Germinal center (tissue), 1 donor: ENCODE measurements at regions not wholly inside any gene's neighbourhood (a gene's known extent, or its start where the extent isn't known, plus 50 kb on each side); places are given as distances from the start of the nearest gene placed in this dataset.

Source experiments
- DNase-seq: peaks from one replicate; pipeline ENCODE4 v3.0.0; 2012; ENCODE audit warnings: mixed read lengths, low spot score

- DNase-seq = no peak
Observed at GRCh38 chr12:87784350-87784749, 244.9 kb downstream of the C12orf50 start.

GRCh38 chr12:87783467-87783866 lies 245.7 kb downstream of the C12orf50 start:
- no peak for DNase-seq

- no peak for DNase-seq
Observed at GRCh38 chr12:87782838-87783237, 246.4 kb downstream of the C12orf50 start.

DNA sequence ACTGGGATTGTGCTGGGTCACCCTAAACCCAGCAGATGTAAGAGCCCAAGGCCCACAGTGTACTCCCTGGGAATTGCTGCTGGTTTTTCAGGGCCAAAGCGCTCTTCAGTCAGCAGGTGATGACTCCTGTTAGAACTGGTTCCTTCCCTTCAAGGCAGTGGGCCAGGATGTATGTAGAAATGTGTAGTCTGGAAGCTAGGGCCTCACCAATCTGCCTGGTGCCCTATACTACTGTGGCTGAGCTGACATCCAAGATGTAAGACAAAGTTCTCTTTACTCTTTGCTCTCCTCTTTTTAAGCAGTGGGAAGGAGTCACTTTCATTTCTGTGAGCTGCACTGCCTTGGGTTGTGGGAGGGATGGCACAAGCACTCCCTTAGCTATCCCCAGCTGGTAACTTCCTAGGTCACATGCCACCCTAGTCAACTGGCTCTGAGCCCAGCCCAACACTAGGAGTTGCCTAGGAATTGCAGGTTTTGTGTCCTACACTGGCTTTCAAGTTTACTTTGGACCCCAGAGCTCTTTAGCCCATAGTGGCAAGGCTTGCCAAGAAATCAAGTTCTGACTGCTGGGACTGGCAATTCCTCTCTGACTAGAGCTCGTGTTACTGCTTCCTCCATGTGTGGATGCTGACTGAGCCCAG lies 249.2 kb downstream of the C12orf50 start:
- DNase-seq = no peak

DNA sequence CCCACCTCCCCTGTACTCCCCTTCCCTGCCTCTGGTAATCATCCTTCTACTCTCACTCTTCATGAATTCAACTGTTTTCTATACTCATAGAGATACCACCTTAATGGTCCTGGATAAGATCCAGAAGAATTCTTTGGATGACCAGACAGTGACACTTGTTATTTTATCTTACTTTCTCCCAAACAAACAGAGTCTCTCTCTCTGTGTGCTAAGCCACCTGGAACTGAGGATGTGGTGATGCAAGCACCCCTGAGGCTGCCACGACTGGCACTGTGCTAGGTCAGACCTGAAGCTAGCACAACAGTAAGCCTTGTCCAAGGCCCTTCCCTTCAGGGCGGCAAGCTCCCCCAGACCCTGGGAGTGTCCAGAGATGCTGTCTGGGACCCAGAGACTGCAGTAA lies 250.2 kb downstream of the C12orf50 start:
- no peak for DNase-seq

- DNase-seq = no peak
Observed at GRCh38 chr12:87778065-87778464, 251.1 kb downstream of the C12orf50 start.

GRCh38 chr12:87775784-87776183 lies 253.4 kb downstream of the C12orf50 start:
- DNase-seq = no peak

- no peak for DNase-seq
Observed at GRCh38 chr12:87775051-87775450, 254.2 kb downstream of the C12orf50 start.

- DNase-seq = no peak
Observed at GRCh38 chr12:87772401-87772800, 256.8 kb downstream of the C12orf50 start.

GRCh38 chr12:87768501-87769287 lies 260.5 kb downstream of the C12orf50 start:
- DNase-seq = no peak

DNA sequence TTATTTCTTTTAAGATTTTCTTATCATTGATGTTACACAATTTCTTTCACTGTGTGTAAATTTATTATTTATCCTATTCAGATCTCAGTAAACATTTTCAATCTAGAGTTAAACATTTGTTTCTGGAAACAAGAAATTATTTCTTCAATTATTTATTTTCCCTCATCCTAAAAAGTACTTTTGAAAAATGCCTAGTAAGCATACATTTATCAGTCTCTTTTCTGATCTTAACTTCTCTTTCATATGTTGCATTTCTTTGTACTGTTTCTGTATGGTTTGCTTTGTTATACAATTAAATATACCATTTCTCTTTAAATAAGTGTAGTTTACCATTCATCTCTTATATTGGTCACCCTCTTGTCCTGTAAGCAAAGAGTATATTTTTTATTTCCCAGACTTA lies 263.2 kb downstream of the C12orf50 start:
- no peak for DNase-seq

DNA sequence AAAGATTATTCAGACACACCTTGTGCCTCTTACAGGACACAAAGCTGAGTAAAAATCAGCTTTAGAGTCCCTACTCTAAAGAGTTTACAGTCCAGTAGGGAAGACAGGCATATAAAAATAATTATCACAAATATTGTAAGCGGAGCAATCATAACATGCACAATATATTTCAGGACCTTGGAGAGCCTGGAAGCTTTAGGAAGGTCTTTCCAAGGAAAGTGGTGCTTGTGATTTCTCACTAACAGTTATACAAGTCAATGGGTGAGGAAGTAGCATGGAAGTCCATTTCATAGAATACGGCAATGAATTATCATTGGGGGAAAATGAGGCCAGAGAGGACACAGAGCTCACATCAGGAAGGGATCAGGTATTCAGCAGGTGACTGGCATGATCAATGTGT lies 268.3 kb downstream of the C12orf50 start:
- no peak for DNase-seq

DNA sequence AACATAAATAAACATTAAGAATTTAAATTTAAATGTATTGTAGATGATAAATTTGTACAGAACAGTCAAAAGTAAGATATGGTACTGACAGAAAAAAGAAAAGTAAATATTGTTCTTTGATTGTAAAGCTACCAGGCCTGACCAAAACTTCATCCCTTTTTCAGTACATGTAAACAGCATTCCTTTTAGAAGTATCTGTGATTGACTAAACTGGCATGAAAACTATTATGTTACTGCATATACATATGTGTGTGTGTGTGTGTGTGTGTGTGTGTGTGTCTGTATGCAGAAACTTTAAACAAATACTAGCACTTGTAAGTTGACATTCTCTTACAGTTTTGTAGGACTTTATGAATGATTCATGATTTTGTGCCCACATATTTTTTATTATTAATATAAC lies 270.9 kb downstream of the C12orf50 start:
- DNase-seq = no peak

DNA sequence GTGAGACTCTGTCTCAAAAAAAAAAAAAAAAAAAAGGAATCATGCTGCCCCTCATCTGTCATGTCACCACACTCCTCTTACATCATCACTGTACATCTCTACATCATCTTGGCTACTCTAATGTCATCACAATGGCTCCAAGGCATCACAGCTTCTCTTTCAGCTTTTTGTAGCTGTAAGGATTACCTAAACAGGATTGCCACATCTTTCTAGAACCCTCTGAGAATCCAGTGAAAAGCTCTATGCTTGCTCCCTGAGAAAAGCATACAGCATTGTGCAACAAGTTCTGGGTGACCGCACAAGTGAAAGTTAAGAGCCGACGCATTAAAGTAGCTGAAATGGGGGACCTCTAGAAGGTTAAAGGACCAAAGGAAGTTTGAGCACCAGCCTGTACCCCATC lies 272.5 kb downstream of the C12orf50 start:
- DNase-seq = no peak

GRCh38 chr12:87756111-87756510 lies 273.1 kb downstream of the C12orf50 start:
- no peak for DNase-seq

DNA sequence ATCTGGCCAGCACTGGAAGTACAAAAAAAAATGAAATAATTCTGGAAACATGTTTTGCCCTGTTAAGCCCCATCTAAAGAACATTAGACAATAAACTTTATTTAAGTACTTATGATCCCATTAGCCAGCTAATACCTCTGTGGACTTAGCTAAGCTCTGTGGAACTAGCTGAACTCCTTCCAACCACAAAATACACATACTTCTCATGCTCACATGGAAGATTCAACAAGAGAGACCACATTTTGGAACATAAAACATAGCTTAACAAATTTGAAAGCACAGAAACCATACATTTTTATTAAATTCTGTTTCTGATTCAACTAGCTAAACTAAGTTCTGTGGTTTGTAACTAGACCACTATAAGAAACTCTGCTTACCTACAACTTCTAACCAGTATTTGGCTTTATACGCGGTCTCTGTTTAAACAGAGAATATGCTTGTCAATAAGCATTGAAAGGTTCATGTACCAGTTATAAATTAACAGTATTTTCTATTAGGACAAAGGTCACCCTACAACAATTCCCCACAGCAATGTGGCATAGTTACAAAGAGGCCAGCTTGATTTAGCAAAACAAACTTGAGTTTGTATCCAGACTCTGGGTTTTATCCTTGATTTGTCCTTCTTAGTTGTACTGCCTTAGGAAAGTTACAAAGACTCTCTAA lies 300.1 kb downstream of the C12orf50 start:
- DNase-seq = no peak

DNA sequence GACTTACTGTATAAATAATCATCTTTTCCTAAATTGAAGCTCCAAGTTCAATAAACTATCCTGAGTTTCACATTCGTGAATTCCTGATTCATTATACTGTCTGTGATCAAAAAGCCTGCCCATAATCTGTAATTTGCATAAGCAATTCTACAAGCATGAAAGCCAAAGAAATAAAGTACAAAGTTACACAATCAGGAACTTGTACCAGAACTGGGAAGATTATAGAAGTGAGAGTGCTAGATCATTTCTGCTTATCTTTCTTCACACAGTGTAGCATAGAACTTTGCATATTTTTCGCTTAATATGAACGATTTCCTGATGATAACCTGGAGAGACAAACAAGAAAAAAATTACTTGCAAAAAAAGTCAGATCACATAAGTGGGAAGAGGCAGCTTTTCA lies 308.2 kb downstream of the C12orf50 start:
- no peak for DNase-seq

DNA sequence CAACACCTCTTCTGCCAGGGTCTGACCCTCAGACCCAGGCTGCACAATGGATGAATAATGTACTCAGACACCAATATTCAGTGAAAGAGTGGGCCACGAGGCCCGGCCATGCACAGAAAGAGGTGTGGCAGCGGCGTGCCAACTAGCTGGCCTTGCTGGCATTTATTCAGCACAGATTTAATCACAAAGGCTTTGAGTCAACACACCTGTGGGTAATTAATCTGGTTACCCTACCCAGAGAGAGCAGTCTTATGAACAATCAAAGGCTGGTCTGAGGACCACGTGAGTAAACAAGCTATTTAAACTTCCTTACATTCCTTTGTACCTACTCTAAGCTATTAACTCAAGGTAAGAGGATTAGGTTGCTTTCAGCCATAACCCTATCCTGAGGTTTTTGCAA lies 324.8 kb downstream of the C12orf50 start:
- DNase-seq = no peak

- DNase-seq = no peak
Observed at GRCh38 chr12:87690236-87690810, 338.9 kb downstream of the C12orf50 start.

GRCh38 chr12:87689196-87689595 lies 340.0 kb downstream of the C12orf50 start:
- no peak for DNase-seq

- no peak for DNase-seq
Observed at GRCh38 chr12:87687362-87687761, 341.8 kb downstream of the C12orf50 start.

- DNase-seq = no peak
Observed at GRCh38 chr12:87685696-87686095, 343.5 kb downstream of the C12orf50 start.

DNA sequence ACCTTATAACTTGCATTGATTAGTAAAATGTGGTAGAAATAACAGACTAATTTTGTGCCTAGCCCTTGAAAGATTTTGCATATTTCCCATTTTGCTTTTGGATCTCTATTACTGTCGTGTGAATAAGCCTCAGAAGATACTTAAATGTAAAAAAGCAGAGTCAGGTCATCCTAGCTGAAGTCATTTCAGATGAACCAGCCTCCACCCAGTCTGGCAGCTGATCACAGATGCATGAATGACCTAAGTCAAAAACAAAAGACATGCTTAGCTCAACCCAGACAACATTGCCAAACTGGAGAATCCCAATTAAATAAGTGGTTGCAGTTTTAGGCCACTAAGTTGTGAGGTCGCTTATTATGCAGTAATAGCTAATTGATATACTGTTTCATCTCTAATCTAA lies 349.9 kb downstream of the C12orf50 start:
- DNase-seq = no peak
